Peyer's patch (tissue), 4 donors: ENCODE measurements at regions not wholly inside any gene's neighbourhood (a gene's known extent, or its start where the extent isn't known, plus 50 kb on each side); places are given as distances from the start of the nearest gene placed in this dataset.

ENCODE experiments used
- CTCF ChIP-seq, 6 experiments: fragments of 450-650 bp in 4 of 6; fragments of 200-600 bp in 2 of 6; sonication (generic) in 1 of 6; IDR thresholded peaks; one replicate each; pipeline ENCODE4 v1.5.1; 2017 to 2019; ENCODE audit warnings: antibody characterized with exemption in 6 of 6, mild to moderate bottlenecking in 3 of 6, moderate library complexity in 1 of 6
- POLR2A ChIP-seq, 2 donors: fragments of 450-650 bp; IDR thresholded peaks; one replicate each; pipeline ENCODE4 v1.5.1; 2017; ENCODE audit warnings: antibody characterized with exemption in 2 of 2, mild to moderate bottlenecking in 2 of 2, moderate library complexity in 2 of 2

- TF ChIP-seq POLR2A (IDR thresholded peaks at IDR 0.05) (no peak), CTCF (IDR thresholded peaks at IDR 0.05) (no peak)
Measured at GRCh38 chr3:163587342-163587741, 1491.0 kb downstream of the SI start.
